H9 (cell line): ENCODE measurements at regions not wholly inside any gene's neighbourhood (a gene's known extent, or its start where the extent isn't known, plus 50 kb on each side); places are given as distances from the start of the nearest gene placed in this dataset.

Experiments
- DNase-seq: peaks from one replicate; pipeline ENCODE4 v3.0.0-alpha.2; 2017
- H2AFZ ChIP-seq: one replicate; pipeline ENCODE4 v1.6.1; 2013; ENCODE audit warnings: mild to moderate bottlenecking, low read length, control low read depth, moderate library complexity
- H2AK5ac ChIP-seq: 2 replicates; pipeline ENCODE4 v1.6.1; 2013; ENCODE audit warnings: low read length, control low read depth, mixed read lengths; ENCODE audit not compliant: insufficient read length
- H2BK120ac ChIP-seq: one replicate; pipeline ENCODE4 v1.6.1; 2013; ENCODE audit warnings: low read depth, mild to moderate bottlenecking, low read length, control low read depth, inconsistent platforms; ENCODE audit not compliant: poor library complexity, severe bottlenecking
- H2BK12ac ChIP-seq: 2 replicates; pipeline ENCODE4 v1.6.1; 2013; ENCODE audit warnings: low read length, control low read depth, mixed read lengths, low read depth; ENCODE audit not compliant: insufficient read length
- H2BK15ac ChIP-seq: 2 replicates; pipeline ENCODE4 v1.6.1; 2013; ENCODE audit warnings: low read depth, low read length, control low read depth
- H2BK20ac ChIP-seq: one replicate; pipeline ENCODE4 v1.6.1; 2013; ENCODE audit warnings: low read depth, mild to moderate bottlenecking, low read length, control low read depth, inconsistent platforms; ENCODE audit not compliant: poor library complexity, severe bottlenecking
- H2BK5ac ChIP-seq: 2 replicates; pipeline ENCODE4 v1.6.1; 2013; ENCODE audit warnings: low read length, control low read depth, mixed read lengths; ENCODE audit not compliant: insufficient read length
- H3K14ac ChIP-seq: 2 replicates; pipeline ENCODE4 v1.6.1; 2013; ENCODE audit warnings: low read length, control low read depth; ENCODE audit not compliant: insufficient read depth
- H3K18ac ChIP-seq: 2 replicates; pipeline ENCODE4 v1.6.1; 2013; ENCODE audit warnings: low read depth, mild to moderate bottlenecking, mixed read lengths, low read length, control low read depth; ENCODE audit not compliant: insufficient read length
- H3K23ac ChIP-seq: 2 replicates; pipeline ENCODE4 v1.6.1; 2013; ENCODE audit warnings: low read length, control low read depth, mixed read lengths, low read depth; ENCODE audit not compliant: insufficient read length
- H3K23me2 ChIP-seq: 2 replicates; pipeline ENCODE4 v1.6.1; 2013; ENCODE audit warnings: low read depth, mild to moderate bottlenecking, mixed read lengths, low read length, control low read depth; ENCODE audit not compliant: insufficient read length, poor library complexity, severe bottlenecking
- H3K27ac ChIP-seq: 2 replicates; pipeline ENCODE4 v1.5.1; 2013; ENCODE audit warnings: low read length, control low read depth, mixed read lengths, low read depth; ENCODE audit not compliant: insufficient read length
- H3K27me3 ChIP-seq: 2 replicates; pipeline ENCODE4 v1.6.1; 2013; ENCODE audit warnings: low read length, control low read depth, inconsistent platforms; ENCODE audit not compliant: insufficient read depth
- H3K4ac ChIP-seq: 2 replicates; pipeline ENCODE4 v1.6.1; 2013; ENCODE audit warnings: low read depth, mild to moderate bottlenecking, control low read depth, inconsistent platforms, low read length, moderate library complexity
- H3K4me1 ChIP-seq: 2 replicates; pipeline ENCODE4 v1.6.1; 2013; ENCODE audit warnings: low read length, control low read depth, inconsistent platforms; ENCODE audit not compliant: insufficient read depth
- H3K4me2 ChIP-seq: 2 replicates; pipeline ENCODE4 v1.6.1; 2013; ENCODE audit warnings: low read length, control low read depth, mixed read lengths; ENCODE audit not compliant: insufficient read length, insufficient read depth
- H3K56ac ChIP-seq: 2 replicates; pipeline ENCODE4 v1.6.1; 2013; ENCODE audit warnings: low read depth, mild to moderate bottlenecking, mixed read lengths, low read length, control low read depth; ENCODE audit not compliant: insufficient read length
- H3K79me1 ChIP-seq: 2 replicates; pipeline ENCODE4 v1.6.1; 2013; ENCODE audit warnings: low read depth, mild to moderate bottlenecking, moderate library complexity, low read length, control low read depth, inconsistent platforms; ENCODE audit not compliant: insufficient read depth, poor library complexity, severe bottlenecking
- H3K79me2 ChIP-seq: 2 replicates; pipeline ENCODE4 v1.6.1; 2013; ENCODE audit warnings: low read length, control low read depth, inconsistent platforms; ENCODE audit not compliant: insufficient read depth
- H3K9ac ChIP-seq: 2 replicates; pipeline ENCODE4 v1.6.1; 2013; ENCODE audit warnings: low read length, control low read depth, mixed read lengths; ENCODE audit not compliant: insufficient read length; ENCODE audit errors: extremely low read depth
- H3K9me3 ChIP-seq: one replicate; pipeline ENCODE4 v1.6.1; 2013; ENCODE audit warnings: low read depth, low read length, inconsistent platforms; ENCODE audit not compliant: control insufficient read depth
- H3T11ph ChIP-seq: one replicate; pipeline ENCODE4 v1.6.1; 2013; ENCODE audit warnings: mild to moderate bottlenecking, low read length, control low read depth, inconsistent platforms
- H4K20me1 ChIP-seq: one replicate; pipeline ENCODE4 v1.6.1; 2013; ENCODE audit not compliant: control insufficient read depth, insufficient read length, insufficient read depth
- H4K5ac ChIP-seq: 2 replicates; pipeline ENCODE4 v1.6.1; 2013; ENCODE audit warnings: low read depth, mild to moderate bottlenecking, mixed read lengths, low read length, control low read depth; ENCODE audit not compliant: insufficient read length
- H4K8ac ChIP-seq: replicated peaks from 2 replicates; pipeline ENCODE4 v1.6.1; 2013; ENCODE audit warnings: low read length, control low read depth, mixed read lengths, low read depth; ENCODE audit not compliant: insufficient read length
- H4K91ac ChIP-seq: 2 replicates; pipeline ENCODE4 v1.6.1; 2013; ENCODE audit warnings: low read depth, mild to moderate bottlenecking, moderate library complexity, mixed read lengths, low read length, control low read depth; ENCODE audit not compliant: insufficient read length
- H3K27ac Mint-ChIP-seq, 3 experiments: 2 replicates in 2 of 3; 3 replicates in 1 of 3; pipeline ENCODE4 v1.8.0; 2020 to 2021; ENCODE audit warnings: mixed read lengths in 3 of 3, mild to moderate bottlenecking in 1 of 3, moderate library complexity in 1 of 3
- H3K27me3 Mint-ChIP-seq: 2 replicates; pipeline ENCODE4 v1.8.0; 2021; ENCODE audit warnings: low read depth, mild to moderate bottlenecking, moderate library complexity, mixed read lengths
- H3K36me3 Mint-ChIP-seq, 3 experiments: 2 replicates in 2 of 3; 3 replicates in 1 of 3; pipeline ENCODE4 v1.8.0; 2020 to 2021; ENCODE audit warnings: low read depth in 3 of 3, mixed read lengths in 3 of 3; ENCODE audit not compliant: insufficient read depth in 1 of 3
- H3K4me1 Mint-ChIP-seq, 2 experiments: 2 replicates each; pipeline ENCODE4 v1.8.0; 2020; ENCODE audit warnings: mixed read lengths in 2 of 2
- H3K4me3 Mint-ChIP-seq, 2 experiments: 2 replicates in 1 of 2; 3 replicates in 1 of 2; pipeline ENCODE4 v1.8.0; 2020 to 2021; ENCODE audit warnings: mild to moderate bottlenecking in 2 of 2, mixed read lengths in 2 of 2, moderate library complexity in 1 of 2
- H3K9me3 Mint-ChIP-seq, 2 experiments: 2 replicates in 1 of 2; 3 replicates in 1 of 2; pipeline ENCODE4 v1.8.0; 2020; ENCODE audit warnings: mild to moderate bottlenecking in 2 of 2, mixed read lengths in 2 of 2, moderate library complexity in 1 of 2
- CTCF ChIP-seq: fragments of 200-600 bp; sonication (generic); conservative IDR thresholded peaks from 3 replicates; pipeline ENCODE4 v1.8.0; 2021; ENCODE audit warnings: antibody characterized with exemption, mild to moderate bottlenecking
- WGBS: extraction: QIAGEN DNeasy Blood & Tissue Kit; methylation state at CpG from one replicate; pipeline ENCODE4 v1.1.7; 2013; ENCODE audit warnings: missing lambda C conversion rate, low lambda C conversion rate, mixed read lengths; ENCODE audit not compliant: insufficient read length; ENCODE audit errors: extremely low coverage; 5-methylcytosine and 5-hydroxymethylcytosine counted together

- Histone ChIP-seq H2AK5ac (no peak overlapping the region), H2BK15ac (no peak overlapping the region), H3K79me2 (no peaks in the 10 kb centered on the region), H2AFZ (no peak overlapping the region), H3K4me2 (no peak overlapping the region), H3K23me2 (no peaks in the 10 kb centered on the region), H2BK120ac (no peak overlapping the region), H2BK5ac (no peak overlapping the region), H3K18ac (no peak overlapping the region), H4K20me1 (no peaks in the 10 kb centered on the region), H3K79me1 (no peaks in the 10 kb centered on the region), H3K9ac (no peak overlapping the region), H4K91ac (no peak overlapping the region), H2BK20ac (no peak overlapping the region), H3K9me3 (no peaks in the 10 kb centered on the region), H3K23ac (no peak overlapping the region), H3K56ac (no peak overlapping the region), H3K27ac (no peak overlapping the region), H4K8ac (no peak overlapping the region), H3K14ac (no peak overlapping the region), H3K4ac (no peak overlapping the region), H2BK12ac (no peak overlapping the region), H3K4me1 (peaks cover 7% of the 10 kb centered on the region), H4K5ac (no peak overlapping the region), H3T11ph (no peak overlapping the region), H3K27me3 (no peaks in the 10 kb centered on the region)
- Mint-ChIP-seq H3K9me3 (no peaks in the 10 kb centered on the region), H3K4me3 (no peak overlapping the region), H3K36me3 (no peaks in the 10 kb centered on the region), H3K27me3 (no peaks in the 10 kb centered on the region), H3K27ac (no peak overlapping the region), H3K4me1 (peaks cover 26 to 33% of the 10 kb centered on the region in 2 experiments)
- no CpG with 5 or more reads among the region's 4 CpGs for WGBS
- peak; percentile 39 for DNase-seq
- no peak for TF ChIP-seq CTCF
Observed at GRCh38 chr2:58640042-58640441, 398.9 kb upstream of the FANCL start.
